ENCODE measurements at regions not wholly inside any gene's neighbourhood (a gene's known extent, or its start where the extent isn't known, plus 50 kb on each side); places are given as distances from the start of the nearest gene placed in this dataset.
"Not testable (repeated sequence)": the region's sequence is repeated elsewhere in the genome, so short reads cannot be mapped to it uniquely, and the experiment has no call there.

GRCh38 chr11:87780068-87780413 lies 395.2 kb downstream of the RAB38 start:
- no peak overlapping the region for H3K4me3 ChIP-seq (ENCODE audit: low read depth, low read length)
- H3K9me3 ChIP-seq (ENCODE audit: severe bottlenecking) = peaks cover 4% of the 10 kb centered on the region
- no peaks in the 10 kb centered on the region for H3K27me3 ChIP-seq (ENCODE audit: insufficient read depth, low read depth, severe bottlenecking)
- DNase-seq = no peak
- H3K36me3 ChIP-seq = no peaks in the 10 kb centered on the region
- no peak for TF ChIP-seq CTCF (IDR thresholded peaks at IDR 0.05; ENCODE audit: low read depth, low read length)
- no peak overlapping the region for H3K27ac ChIP-seq

GRCh38 chr11:87779276-87780067 lies 395.8 kb downstream of the RAB38 start:
- Histone ChIP-seq H3K27me3 (ENCODE audit: insufficient read depth, low read depth, severe bottlenecking) (no peaks in the 10 kb centered on the region), H3K4me3 (ENCODE audit: low read depth, low read length) (no peak overlapping the region), H3K27ac (no peak overlapping the region), H3K9me3 (ENCODE audit: severe bottlenecking) (no peaks in the 10 kb centered on the region), H3K36me3 (no peaks in the 10 kb centered on the region)
- no peak for TF ChIP-seq CTCF (IDR thresholded peaks at IDR 0.05; ENCODE audit: low read depth, low read length)
- no peak for DNase-seq

GRCh38 chr11:87778357-87778756 lies 396.9 kb downstream of the RAB38 start:
- no peak overlapping the region for H3K4me3 ChIP-seq (ENCODE audit: low read depth, low read length)
- no peaks in the 10 kb centered on the region for H3K27me3 ChIP-seq (ENCODE audit: insufficient read depth, low read depth, severe bottlenecking)
- no peaks in the 10 kb centered on the region for H3K36me3 ChIP-seq
- DNase-seq = no peak
- no peak for TF ChIP-seq CTCF (IDR thresholded peaks at IDR 0.05; ENCODE audit: low read depth, low read length)
- H3K27ac ChIP-seq = no peak overlapping the region
- no peaks in the 10 kb centered on the region for H3K9me3 ChIP-seq (ENCODE audit: severe bottlenecking)

GRCh38 chr11:87775036-87775435 lies 400.2 kb downstream of the RAB38 start:
- H3K27ac ChIP-seq = no peak overlapping the region
- DNase-seq = no peak
- H3K9me3 ChIP-seq (ENCODE audit: severe bottlenecking) = no peaks in the 10 kb centered on the region
- no peak for TF ChIP-seq CTCF (IDR thresholded peaks at IDR 0.05; ENCODE audit: low read depth, low read length)
- H3K4me3 ChIP-seq (ENCODE audit: low read depth, low read length) = no peak overlapping the region
- H3K27me3 ChIP-seq (ENCODE audit: insufficient read depth, low read depth, severe bottlenecking) = no peaks in the 10 kb centered on the region
- H3K36me3 ChIP-seq = no peaks in the 10 kb centered on the region

- H3K4me3 ChIP-seq (ENCODE audit: low read depth, low read length) = no peak overlapping the region
- H3K9me3 ChIP-seq (ENCODE audit: severe bottlenecking) = no peaks in the 10 kb centered on the region
- H3K27me3 ChIP-seq (ENCODE audit: insufficient read depth, low read depth, severe bottlenecking) = no peaks in the 10 kb centered on the region
- DNase-seq = no peak
- no peak overlapping the region for H3K27ac ChIP-seq
- H3K36me3 ChIP-seq = no peaks in the 10 kb centered on the region
- TF ChIP-seq CTCF (IDR thresholded peaks at IDR 0.05; ENCODE audit: low read depth, low read length) = no peak
These were observed 405.6 kb downstream of the RAB38 start for GRCh38 chr11:87769661-87770060.

- no peaks in the 10 kb centered on the region for H3K27me3 ChIP-seq (ENCODE audit: insufficient read depth, low read depth, severe bottlenecking)
- no peak overlapping the region for H3K4me3 ChIP-seq (ENCODE audit: low read depth, low read length)
- DNase-seq = no peak
- no peaks in the 10 kb centered on the region for H3K36me3 ChIP-seq
- H3K9me3 ChIP-seq (ENCODE audit: severe bottlenecking) = no peaks in the 10 kb centered on the region
- no peak for TF ChIP-seq CTCF (IDR thresholded peaks at IDR 0.05; ENCODE audit: low read depth, low read length)
- H3K27ac ChIP-seq = no peak overlapping the region
These were observed 407.6 kb downstream of the RAB38 start for GRCh38 chr11:87767615-87768014.

GRCh38 chr11:87764075-87764474 lies 411.2 kb downstream of the RAB38 start:
- H3K27me3 ChIP-seq (ENCODE audit: insufficient read depth, low read depth, severe bottlenecking); H3K9me3 ChIP-seq (ENCODE audit: severe bottlenecking); H3K4me3 ChIP-seq (ENCODE audit: low read depth, low read length); DNase-seq; H3K36me3 ChIP-seq; H3K27ac ChIP-seq: not testable (repeated sequence)

All from WERI-Rb-1 (cell line).